HG02678 (cell line): ENCODE measurements at regions not wholly inside any gene's neighbourhood (a gene's known extent, or its start where the extent isn't known, plus 50 kb on each side); places are given as distances from the start of the nearest gene placed in this dataset.

ENCODE experiments used
- ATAC-seq: cut with Tn5 transposase; IDR thresholded peaks from one replicate; pipeline ENCODE4 v1.9.1; 2021; ENCODE audit warnings: mild to moderate bottlenecking, moderate library complexity; ENCODE audit not compliant: unreplicated experiment

DNA sequence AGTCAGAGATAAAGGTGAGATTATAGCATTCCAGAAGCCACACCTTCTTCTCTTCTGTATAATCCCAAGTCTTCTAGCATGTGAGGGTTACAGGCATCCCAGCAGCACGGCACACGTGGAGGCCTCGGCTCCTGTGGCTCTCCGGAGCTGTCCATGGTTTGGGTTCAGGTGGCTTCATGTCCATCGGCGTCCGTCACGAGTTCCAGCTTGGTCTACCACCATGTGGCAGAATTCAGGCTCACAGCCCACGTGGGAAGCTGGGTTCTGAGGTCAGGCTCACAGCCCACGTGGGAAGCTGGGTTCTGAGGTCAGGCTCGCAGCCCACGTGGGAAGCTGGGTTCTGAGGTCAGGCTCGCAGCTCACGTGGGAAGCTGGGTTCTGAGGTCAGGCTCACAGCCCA, 378.3 kb upstream of the SALL3 start:
- ATAC-seq: no peak

DNA sequence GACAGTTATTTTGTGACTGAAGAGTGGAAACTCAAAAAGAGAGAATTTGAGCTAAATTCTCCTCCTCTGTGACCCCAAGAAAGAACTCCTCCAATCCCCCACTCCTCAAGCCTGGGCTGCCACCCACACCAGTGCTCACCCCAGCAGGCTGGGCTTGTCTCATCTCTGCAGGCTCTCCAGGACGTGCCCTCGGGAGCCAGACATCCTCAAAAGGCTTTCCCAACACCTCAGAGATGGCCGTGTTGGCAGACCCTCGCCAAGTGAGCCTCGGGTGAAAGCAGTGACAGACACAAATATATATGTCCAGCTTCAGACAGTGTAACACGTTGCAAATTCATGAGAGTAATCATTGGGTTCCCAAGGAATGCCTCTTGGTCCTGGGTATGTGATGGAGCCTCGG, 377.7 kb upstream of the SALL3 start:
- no peak for ATAC-seq

DNA sequence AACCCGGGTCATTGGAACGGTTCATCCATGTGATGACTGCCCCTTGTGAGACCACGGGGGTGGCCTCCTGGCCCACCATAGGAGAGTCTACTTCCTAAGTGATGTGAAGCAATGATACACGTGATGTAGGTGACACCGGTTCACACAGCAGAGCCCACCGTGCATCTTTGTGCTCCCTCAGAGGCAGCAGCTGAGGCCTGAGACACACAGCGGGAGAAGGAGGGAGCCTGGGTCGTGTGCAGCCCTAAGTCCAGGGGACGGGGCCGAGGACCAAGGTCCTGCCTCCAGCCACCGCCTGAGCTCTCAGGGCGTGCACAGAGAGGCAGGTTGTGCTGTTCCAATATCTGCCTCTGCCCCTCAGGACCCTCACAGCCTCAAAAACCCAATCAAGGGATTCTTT, 377.2 kb upstream of the SALL3 start:
- ATAC-seq: no peak

DNA sequence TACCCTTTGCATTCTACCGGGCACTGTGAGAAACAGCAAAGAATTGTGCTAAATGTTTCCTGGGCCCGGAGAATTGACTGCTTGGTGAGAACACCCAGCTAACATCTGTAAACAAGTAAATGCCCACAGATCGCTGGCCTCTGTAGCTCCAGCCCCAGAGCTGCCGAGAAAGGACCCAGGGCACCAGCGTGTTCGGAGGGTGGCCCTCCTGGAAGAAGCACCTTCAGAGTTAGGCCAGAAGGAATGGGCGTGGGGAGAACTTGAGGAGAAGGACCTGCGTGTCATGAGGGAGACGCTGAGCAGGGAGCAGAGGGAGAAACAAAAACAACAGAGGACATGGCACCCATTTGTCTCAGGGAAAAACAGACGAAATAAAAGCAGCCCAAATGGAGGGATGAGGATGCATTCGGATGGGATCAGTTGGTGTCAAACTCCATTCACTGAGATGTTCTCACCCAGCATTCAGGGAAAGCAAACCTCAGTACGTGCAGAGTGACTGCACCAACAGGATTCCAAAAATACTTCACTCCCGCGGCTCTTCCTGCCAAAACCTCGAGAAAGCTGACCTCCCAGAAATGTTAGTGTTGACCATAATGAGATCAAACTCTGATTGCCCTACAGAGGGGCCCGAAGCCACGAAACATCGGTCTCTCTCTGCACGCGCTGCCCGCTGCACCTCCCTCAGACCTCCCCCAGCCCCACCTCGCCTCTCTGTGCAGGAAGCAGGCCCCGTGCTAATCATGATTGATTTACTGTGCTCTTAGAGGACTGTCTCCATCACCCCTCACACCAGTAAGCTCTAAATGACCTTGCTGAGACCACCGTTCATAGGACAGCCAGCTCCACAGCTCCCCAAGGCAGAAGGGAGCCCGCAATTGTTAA, 376.3 kb upstream of the SALL3 start:
- ATAC-seq: no peak

DNA sequence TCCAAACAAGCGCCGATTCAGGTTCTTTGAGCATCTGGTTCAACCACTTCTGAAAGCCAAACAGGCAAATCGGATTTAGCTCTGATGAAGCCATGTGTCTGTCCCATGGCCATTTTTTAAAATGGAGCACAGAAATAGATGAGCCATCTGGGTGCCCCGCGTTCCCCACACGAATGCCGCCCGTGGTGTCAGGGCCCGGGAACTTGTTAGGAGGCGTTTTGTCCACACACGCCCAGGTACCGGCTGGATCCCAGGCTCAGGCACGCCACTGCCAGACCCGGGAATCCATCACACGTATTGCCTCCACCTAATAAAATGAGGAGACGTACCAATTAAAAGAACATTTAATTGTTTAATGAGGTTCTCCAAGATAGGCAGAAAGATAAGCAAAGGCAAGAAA, 374.4 kb upstream of the SALL3 start:
- no peak for ATAC-seq

DNA sequence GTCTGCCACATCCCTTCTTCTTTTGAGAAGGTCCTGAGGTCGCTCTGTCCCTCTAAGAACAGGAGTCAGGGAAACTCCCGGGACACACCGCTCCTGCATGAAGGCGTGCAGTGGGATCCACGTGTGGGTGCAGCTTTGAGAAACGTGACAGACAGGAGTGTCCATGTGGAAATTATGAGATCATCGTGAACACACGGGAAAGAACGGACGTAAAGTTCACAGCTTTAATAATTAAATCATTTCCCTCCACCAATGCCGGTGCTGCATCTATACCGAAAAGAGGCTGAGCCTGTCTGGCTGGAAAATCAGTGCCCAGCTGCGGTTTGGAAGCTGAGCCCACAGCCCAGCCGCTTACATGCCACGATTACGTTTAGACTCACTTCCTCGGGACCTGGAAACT, 372.4 kb upstream of the SALL3 start:
- ATAC-seq: no peak

DNA sequence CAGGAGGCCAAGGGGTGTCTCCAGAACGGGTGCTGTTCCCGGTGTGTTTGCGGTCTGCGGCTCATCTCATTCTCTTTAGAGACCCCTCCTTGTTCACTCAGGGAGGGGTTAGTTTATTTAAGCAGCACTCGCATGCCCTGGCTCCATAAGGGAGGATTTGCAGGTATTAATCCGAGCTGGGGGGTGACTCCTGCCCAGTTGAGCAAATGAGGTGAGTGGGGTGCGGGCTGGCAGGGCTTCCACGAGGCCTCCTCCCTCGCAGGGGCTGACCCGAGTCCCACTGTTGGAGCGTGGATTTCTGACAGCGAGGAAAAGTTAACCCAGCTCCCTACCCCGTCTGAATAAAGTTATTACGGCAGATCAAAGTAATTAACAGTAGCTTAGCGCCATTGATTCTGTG, 371.8 kb upstream of the SALL3 start:
- ATAC-seq: no peak

DNA sequence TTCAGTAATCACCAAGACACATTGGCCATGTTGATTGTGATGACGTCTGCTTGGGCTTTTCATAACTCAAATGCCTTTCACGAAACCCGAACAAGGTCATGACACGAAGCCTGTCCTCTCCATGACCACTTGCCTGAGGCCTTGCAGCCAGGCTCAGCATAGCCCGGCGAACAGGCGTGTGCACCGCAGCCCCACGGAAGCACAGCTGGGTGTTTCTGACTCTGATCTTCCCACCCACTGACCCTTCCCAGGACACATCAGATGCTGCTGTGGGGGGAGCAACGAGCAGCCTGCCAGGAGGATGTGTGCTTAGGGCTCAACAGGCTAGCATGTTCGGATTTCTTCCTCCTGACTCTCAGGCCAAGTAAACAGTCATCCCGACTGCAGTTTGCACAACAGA, 369.4 kb upstream of the SALL3 start:
- no peak for ATAC-seq

DNA sequence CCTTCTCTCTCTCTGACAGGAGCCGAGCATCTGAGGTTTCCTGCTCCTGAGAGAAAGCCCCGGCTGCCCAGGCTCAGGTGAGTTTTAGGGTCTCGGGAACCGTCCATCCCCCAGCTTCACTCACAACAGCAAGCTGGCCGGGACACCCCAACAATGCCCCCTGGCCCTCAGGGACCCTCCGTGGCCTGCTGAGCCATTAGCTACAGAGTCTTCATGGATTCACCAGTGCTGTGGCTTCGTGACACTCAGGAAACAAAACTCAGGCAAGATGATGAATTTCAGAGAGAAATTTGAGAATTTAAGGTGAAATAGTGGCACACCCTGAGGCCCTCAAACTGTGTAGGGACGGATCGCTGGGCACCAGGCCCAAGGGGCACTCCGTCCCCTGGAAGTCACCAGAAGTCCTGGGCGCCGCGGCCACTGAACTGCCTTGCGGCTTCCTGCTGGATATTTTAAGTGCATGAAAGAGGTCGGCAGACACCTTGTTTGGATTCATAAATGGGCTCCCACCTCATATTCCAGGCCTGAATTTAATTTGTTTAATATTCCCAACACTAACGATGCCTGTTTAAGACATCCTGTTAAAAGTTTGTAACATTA, 368.3 kb upstream of the SALL3 start:
- no peak for ATAC-seq

DNA sequence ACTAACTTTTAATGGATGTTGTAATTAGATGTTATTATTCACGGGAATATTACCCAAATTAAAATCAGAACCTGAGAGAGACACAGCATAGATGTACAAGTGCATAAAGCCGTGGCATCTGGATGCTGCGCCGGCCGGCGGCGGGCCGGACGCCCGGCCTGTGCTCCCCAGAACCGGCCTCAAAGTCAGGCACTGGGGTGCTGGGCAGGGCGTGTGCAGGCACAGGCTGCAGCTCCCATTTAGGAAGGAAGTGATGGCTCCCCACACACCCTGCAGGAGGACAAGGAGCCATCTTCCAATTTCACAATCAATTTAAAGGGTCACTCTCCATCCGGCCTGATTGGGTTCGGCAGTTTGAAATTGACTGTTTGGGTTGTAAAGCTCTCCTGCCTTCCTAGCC, 367.7 kb upstream of the SALL3 start:
- ATAC-seq: no peak

DNA sequence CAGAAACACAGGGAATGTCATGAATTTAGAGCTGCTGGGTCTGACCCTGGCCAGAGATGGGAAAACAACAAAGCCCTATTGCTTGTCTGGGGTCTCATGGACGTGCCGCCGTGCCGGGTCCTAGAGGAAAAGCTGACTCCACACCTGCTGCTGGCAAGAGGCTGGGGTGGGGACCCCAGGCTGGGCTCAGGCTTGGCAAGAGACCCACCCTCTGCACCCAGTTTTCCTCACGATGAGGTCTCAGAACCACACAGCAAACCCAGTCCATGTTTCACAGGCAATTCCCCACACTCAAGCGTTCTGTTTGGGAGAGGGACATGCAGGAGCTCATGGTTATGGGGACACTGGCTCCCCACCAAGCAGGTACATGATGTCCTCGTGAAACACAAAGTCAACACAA, 367.3 kb upstream of the SALL3 start:
- no peak for ATAC-seq

DNA sequence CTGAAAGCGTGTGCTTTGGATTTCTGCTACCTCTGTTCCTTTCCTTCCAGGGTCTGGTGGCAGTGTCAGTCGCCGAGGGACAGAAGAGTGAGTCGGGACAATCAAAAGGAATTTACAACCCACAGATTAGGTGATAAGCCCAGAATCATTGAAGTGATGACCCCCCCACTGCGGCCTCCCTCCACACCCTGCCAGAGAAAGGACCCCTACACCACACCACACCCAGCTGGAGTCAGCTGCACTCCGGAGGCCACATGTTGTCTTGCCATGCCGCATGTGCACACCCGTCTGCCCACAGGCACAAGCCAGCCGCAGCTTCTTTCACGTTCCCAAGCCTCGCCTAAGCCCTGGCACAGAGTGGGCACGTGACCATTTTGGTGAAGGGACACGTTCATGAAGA, 366.8 kb upstream of the SALL3 start:
- no peak for ATAC-seq

DNA sequence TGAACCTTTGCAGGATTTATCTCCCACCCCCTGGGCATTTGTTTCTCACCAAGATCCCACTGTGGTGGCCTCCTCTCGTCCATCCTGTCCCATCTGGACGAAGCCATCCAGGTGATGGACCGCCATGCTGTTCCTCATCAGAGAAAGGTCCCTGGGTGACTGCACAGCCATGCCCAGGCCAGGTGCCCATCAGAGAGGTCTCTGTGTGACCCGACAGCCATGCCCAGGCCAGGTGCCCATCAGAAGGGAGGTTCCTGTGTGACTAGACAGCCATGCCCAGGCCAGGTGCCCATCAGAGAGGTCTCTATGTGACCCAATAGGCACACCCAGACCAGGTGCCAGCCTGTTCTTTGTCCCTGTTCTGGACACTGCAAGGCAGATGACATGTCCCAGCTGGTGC, 360.9 kb upstream of the SALL3 start:
- no peak for ATAC-seq

DNA sequence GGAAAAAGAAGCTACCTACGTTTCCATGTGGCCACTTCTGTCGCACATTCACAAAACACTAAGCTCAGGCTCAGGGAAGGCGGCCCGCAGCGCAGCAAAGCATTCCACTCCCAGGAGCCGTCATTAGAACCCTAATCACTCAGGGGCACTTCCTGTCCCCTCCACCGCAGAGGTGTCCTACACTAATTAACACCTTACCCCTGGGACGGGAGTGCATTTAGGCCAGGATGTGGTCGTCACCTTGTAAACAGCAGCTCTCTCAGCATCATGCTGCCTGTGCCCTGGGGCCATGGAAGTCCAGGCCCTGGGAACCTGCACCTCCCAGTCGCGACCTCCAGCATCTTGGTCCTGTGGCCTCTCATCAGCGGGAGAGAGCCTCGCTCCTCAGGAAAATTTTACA, 359.8 kb upstream of the SALL3 start:
- ATAC-seq: no peak

DNA sequence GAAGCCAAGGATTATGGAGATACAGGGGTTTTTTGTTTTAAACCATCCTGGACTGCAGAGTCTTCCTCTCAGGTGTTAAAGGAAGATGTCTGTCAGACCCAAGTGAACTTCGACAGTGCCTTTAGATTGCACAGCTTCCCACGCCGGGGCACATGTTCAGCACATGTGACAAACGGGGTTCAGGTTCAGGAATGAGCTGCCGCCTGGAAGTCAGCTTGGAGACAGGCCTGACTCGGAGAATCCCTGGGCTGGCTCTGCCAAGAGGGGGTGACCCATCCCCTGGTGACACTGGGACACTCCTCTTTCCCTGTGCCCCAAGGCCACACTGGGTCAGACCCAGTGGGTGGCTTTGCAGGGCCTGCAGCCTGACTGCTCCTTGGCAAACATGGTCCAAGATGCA, 359.3 kb upstream of the SALL3 start:
- no peak for ATAC-seq

DNA sequence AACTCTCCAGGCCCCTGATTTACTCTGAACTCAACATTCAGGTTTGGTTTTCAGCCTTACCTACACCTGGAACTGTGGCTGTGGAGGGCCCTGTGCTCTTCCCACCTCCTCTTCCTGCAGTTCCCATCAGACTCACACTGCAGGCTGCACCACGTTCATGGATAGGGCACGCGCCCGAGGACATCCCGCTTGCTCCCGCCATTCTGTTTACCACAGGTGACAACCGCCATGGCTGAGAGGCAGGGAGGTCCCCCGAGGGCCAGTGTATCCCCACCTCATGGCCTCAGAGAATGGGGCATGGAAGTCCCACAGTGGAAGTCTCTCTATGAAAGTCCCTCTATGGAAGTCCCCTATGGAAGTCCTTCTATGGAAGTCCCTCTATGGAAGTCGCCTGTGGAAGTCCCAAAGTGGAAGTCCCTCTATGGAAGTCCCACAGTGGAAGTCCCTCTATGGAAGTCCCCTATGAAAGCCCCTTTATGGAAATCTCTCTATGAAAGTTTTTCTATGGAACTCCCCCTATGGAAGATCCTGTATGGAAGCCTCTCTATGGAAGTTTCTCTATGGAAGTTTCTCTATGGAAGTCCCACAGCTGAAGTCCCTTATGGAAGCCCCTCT, 358.4 kb upstream of the SALL3 start:
- ATAC-seq: no peak

DNA sequence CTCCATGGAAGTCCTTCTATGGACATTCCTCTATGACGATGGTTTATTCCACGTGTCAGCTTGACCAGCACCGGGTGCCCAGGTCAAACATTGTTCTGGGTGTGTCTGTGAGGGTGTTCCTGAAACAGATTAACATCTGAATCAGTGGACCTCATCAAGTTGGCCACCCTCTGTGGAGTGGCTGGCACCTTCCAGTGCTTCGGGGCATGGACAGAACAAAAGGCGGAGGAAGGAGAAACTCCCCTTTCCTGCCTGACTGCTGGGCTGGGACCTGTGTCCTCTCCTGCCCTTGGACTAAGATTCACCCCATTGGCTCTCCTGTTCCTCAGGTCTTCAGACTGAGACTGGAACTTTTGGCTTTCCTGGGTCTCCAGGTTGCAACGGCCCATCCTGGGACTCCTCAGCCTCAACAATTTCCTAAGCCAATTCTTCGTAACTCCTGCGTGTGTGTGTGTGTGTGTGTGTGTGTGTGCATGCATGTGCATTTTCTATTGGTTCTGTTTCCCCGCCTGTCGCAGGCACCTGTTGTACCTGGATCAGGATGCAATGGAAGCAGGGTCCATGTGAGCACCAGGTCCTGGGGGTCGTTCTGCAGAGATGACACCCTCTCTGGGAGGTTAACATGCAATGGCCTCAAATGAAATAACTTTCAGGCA, 357.2 kb upstream of the SALL3 start:
- no peak for ATAC-seq

DNA sequence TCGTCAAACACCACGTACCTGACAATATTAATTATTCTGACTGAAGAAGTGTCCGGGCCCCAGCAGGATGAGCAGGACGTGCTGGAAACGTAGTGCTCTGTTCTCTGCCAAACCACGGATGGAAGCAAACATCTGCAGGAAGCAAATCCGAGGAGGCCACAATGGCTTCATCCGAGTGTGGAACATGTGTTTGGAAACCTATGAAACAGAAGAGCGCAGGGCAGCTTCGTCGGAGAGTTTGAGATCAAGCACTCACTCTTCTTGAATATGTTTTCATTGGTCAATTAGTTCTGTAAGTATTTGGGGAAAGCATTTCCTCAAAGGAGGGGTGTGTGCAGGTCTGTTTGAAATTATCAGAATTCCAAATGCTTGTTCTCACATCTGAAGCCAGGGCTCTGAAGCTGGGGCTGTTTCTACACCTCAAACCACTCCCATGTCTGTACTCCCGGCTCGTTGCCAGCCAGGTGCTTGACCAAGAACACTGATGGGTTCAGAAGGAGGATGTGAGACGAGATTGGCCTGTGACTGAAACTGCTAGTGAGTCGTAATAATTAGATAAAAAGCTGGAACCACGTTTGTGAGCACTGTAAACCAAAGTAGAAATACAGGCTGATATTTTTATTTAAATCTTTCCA, 356.6 kb upstream of the SALL3 start:
- no peak for ATAC-seq

DNA sequence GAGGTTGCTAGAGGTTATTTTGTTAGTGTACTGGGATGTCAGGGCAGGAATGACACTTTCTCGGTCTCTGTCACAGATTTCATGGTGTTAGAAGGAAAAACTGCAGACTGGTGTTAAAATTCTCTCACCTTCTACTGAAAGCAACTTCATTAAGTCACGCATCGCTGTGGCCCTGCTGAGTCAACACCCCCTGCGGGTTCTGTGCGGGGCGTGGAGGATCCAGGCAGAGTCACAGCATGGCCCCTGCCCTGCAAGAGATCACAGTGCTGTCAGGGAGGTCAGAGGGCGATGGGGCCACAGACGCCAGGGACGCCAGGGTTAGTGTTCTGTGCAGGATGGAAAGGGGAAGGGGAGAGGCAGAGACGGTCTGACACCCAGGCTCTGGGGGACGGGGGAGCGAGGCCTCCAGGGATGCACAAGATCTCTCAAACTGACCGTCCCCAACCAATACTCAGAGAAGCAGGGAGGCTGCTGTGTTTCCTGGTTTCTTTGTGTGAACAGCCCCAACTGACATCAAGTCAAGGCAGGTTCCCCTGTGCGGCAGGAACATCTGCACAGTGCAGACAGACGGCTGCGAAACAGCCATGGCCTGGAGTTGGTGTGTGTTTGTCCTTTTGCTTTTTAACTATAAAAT, 354.9 kb upstream of the SALL3 start:
- ATAC-seq: no peak

DNA sequence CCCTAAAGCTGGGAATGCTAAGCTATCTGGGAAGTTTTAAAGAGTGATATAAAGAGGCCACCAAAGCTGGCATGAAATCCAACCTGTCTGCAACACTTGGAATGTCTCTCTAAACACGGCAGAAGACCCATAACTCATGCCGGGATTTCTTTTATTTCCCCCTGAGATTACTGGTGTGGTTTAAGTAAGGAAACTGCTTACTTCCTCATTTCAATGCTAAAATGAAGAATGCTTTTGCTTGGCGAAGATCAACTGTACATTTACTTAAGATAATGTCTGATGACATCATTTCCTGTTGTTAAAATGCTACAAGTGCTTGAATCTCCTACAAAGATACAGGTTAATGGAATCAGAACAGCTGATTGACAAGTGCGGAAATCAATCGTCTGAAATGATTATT, 353.8 kb upstream of the SALL3 start:
- ATAC-seq: no peak
